Gastroesophageal sphincter (tissue), 3 donors: ENCODE measurements at regions not wholly inside any gene's neighbourhood (a gene's known extent, or its start where the extent isn't known, plus 50 kb on each side); places are given as distances from the start of the nearest gene placed in this dataset.
A peak's percentile ranks its signal among the peaks of the same experiment; 100 is the strongest.

ENCODE experiments used
- CTCF ChIP-seq, 4 experiments: fragments of 200-600 bp in 2 of 4; fragments of 450-650 bp in 2 of 4; sonication (generic) in 1 of 4; IDR thresholded peaks; one replicate each; pipeline ENCODE4 v1.5.1; 2017 to 2019; ENCODE audit warnings: antibody characterized with exemption in 4 of 4, mild to moderate bottlenecking in 2 of 4, moderate library complexity in 2 of 4
- EP300 ChIP-seq: sonication (generic); formaldehyde crosslinking; IDR thresholded peaks from one replicate; pipeline ENCODE4 v1.6.1; 2017; ENCODE audit warnings: antibody characterized with exemption, mild to moderate bottlenecking
- POLR2A ChIP-seq, 2 donors: fragments of 450-650 bp; IDR thresholded peaks; one replicate each; pipeline ENCODE4 v1.6.1; 2017; ENCODE audit warnings: antibody characterized with exemption in 2 of 2, mild to moderate bottlenecking in 2 of 2, moderate library complexity in 1 of 2
- POLR2AphosphoS5 ChIP-seq: sonication (generic); formaldehyde crosslinking; IDR thresholded peaks from one replicate; pipeline ENCODE4 v1.6.1; 2017; ENCODE audit warnings: antibody characterized with exemption

GRCh38 chr16:51394421-51394820 lies 243.4 kb upstream of the SALL1 start:
- TF ChIP-seq POLR2A (IDR thresholded peaks at IDR 0.05) (no peak), CTCF (IDR thresholded peaks at IDR 0.05) (no peak), POLR2AphosphoS5 (peak; percentile 64), EP300 (no peak)
